A673 (cell line): ENCODE measurements at regions not wholly inside any gene's neighbourhood (a gene's known extent, or its start where the extent isn't known, plus 50 kb on each side); places are given as distances from the start of the nearest gene placed in this dataset.

ENCODE experiments used
- CTCF ChIP-seq: fragments of 300-800, 200-600 bp; sonication (generic); conservative IDR thresholded peaks from 2 replicates; pipeline ENCODE4 v1.5.1; 2017; ENCODE audit warnings: low read depth, mild to moderate bottlenecking, antibody characterized with exemption, low read length, moderate library complexity, mixed read lengths
- EZH2 ChIP-seq: fragments of 200-600 bp; sonication (generic); IDR thresholded peaks from 2 replicates; pipeline ENCODE4 v1.6.1; 2017; ENCODE audit warnings: borderline replicate concordance, low read depth, mild to moderate bottlenecking, mixed read lengths, antibody characterized with exemption, low read length; ENCODE audit not compliant: poor library complexity, severe bottlenecking

- TF ChIP-seq CTCF (no peak), EZH2 (no peak)
Observed at GRCh38 chr11:37184326-37184725, 586.3 kb upstream of the RAG2 start.
